ENCODE measurements at regions not wholly inside any gene's neighbourhood (a gene's known extent, or its start where the extent isn't known, plus 50 kb on each side); places are given as distances from the start of the nearest gene placed in this dataset.

DNA sequence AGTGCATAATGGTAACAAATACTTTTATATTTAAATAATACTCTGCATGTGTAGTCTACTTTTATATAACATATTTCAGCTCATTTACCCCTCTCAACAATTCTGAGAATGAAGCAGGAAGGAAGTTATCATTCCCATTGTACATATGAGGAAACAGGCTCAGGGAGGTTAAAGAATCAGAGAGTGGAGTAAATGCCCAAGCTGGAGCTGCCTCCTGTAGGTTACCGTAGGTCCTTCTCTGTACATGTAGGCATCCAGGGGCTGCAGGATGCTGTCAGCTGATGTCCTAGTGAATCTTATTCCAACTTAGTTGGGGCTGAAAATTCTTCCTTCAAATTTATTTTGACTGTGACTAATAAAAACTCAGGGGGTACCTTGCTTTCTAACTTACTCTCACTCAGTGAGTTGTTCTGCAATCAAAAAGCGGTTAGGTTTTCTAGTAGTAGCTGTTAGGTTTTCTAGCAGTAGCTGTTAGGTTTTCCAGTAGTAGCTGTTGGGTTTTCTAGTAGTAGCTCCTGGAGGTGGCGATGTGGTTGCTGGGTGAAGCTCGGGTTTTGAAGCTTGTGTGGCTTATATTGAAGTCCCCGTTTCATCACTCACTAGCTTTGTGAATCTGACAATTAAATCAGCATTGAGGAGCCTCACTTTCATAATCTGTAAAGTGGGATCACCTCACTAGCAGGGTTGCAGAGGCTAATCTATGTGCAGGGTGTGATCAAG, 357.0 kb downstream of the NR2F2 start:
- no peak for DNase-seq

DNA sequence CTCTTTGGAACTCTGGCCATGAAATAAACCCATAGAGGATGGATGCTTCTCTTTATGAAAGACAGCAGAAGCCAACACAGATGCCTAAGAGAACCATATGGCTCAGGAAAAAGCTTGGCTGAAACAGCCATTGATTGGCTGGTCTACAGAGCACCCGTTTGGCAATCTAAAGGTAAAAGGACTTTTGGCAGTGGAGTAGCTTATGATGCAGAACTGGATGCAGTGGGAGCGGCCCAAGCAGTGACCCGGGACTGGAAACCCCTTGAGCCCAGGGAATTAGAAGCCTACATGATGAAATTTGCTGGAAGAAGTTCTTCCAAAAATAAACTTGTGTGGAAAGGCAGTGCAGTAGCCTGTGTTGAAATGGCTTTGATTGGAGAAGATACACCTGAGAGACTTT, 360.2 kb downstream of the NR2F2 start:
- DNase-seq = no peak

DNA sequence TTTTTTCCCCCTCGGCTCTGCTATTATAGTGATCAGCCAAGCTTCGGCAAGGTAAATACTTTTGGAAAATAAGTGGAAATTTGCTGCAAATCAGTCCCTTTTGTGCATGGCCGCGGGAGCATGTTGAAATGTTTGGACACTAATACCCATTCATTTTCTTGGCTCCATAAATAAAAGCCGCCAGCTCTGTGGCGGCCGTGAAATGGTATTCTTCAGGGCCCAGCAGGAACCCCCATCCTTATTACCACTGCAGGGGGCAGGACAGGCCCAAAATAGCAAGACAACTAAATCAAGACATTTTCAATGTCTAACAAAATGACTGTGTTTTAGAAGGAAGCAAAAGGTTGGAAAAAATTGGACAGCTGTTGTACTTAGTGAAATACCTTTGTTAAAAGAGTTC, 362.3 kb downstream of the NR2F2 start:
- DNase-seq = no peak

DNA sequence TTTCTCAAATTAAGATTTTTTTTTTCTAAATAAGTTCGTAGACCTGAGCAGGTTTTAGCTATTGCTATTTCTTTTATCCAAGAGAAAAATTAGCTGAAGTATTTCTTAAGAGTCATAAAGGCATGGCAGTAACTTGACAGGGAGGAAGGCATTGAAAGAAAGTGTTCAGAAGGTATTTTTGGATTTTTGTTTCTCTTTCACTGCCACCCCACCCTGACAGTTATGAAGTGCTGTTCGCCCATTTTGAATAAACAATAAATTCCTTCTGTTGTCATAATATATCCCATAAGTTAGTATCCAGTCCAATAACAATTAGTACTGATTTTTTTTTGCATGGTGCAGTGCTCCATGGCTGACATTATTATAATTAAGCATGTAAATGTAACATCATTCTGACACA, 363.0 kb downstream of the NR2F2 start:
- no peak for DNase-seq

DNA sequence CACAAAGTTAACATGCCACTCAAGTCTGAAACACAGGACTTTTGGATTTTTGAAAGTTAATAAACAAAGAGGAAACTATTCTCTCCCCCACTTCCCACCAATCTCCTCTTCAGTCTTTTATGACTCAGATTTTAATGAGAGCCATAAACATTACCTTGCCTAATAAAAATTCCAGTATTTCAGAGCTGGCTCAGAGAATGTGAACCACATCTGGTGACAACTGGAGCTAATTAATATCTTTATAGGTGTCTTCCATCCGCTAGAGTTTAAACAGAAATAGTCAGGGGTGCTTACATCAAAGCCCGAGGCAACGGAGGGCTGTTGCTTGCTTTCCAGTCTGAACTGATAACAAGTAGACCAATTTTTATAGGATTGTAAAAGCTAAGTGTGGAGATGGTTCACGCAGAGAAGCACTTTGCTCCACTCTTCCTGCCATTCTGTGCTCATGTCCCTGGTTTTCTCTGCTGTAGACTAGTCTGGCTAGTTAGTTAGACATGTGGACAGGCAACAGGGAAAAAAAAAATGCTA, 363.6 kb downstream of the NR2F2 start:
- no peak for DNase-seq

DNA sequence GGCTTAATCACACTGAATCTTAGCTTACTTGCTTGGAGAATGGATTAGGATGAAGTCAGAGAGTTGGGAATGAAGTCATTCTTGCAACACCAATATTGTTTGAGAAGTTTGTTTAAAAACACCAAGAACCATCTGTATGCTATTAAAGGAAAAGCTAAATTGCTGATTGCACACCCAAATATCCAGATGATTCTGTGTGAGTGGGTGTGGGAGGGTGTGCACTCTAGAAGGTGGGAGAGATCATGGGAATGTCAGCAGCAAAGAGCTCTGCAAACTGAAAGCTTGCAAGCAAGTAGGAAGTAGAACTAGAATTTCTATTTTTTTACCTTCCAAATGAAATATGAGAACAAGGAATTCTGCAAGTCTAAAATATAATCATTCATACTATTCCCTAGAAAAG, 364.9 kb downstream of the NR2F2 start:
- DNase-seq = no peak

DNA sequence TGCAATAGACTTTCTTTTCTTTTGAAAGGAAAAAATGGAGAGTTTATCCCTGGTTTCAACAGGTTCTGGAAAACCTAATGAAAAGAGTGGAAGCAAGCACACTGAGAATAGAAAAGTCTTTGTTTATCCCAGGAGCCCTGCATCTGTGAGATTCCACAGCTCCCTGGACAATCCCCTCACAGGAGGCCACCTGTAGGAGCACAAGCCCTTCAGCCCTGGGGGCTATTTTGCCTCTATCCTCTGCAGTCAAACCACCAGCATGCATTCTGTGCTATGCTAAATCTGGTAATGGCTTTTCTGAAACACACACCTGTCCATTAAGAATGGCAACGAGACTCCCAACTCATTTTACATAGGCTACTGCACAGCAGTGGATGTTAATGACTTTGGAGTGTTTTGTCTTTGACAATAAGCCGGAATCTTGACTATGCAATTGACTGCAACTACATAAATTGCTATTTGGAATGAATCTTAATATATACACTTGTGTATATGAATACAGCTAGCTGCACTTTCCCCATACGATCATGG, 369.4 kb downstream of the NR2F2 start:
- DNase-seq = no peak

DNA sequence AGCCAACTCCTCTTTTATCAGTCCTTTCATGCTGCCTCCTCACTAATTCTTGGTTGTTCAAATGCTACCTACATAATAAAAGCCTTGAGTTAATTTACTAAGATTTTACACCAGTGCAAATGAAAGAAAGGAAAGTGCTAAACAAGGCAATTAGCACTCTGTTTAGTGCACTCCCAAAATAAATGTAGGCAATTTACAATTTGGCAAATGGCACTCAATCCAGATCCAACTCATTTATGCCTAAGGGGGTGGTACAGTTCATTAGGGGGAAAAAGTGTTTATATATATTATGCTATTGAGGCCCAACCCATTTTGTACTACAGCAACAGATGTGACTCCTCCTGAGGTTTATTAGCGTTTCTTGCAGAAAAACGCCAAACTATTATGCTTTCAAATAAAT, 370.1 kb downstream of the NR2F2 start:
- no peak for DNase-seq

DNA sequence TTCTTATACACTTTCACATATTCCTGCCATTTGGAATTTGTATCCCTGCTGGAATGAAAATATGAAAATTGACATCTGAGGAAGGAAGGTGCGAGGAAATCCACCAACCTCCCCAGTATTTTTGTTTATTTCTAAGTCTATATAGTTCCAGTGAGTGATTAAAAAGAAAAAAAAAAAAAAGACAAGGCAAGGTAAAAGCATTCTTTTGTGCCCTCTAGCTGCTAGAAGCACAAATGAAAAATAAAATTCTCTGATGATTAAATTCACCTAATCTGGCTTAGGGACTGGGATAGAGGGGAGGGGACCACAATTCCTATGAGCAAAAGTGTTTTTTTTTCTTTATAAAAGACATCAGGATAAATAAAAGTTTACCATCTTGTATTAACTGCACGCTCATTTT, 370.9 kb downstream of the NR2F2 start:
- DNase-seq = no peak

DNA sequence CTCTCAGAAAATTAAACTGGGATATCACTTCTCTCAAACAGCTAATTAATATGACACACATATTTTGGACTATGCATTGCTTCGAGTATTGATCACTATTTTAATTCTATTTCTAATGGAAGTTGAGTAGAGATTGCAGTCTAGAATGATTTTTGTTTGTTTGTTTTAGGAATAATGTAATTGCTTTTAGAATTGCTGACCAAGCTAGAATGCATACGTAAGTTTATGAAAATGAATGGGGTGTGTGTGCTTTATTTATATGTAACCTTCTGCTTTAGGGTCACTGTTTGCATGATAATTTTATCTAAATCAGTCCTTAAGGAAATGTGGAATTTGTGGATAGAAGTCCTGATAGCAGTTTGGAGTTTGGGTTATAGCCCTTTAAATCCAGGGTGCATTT, 371.4 kb downstream of the NR2F2 start:
- no peak for DNase-seq

DNA sequence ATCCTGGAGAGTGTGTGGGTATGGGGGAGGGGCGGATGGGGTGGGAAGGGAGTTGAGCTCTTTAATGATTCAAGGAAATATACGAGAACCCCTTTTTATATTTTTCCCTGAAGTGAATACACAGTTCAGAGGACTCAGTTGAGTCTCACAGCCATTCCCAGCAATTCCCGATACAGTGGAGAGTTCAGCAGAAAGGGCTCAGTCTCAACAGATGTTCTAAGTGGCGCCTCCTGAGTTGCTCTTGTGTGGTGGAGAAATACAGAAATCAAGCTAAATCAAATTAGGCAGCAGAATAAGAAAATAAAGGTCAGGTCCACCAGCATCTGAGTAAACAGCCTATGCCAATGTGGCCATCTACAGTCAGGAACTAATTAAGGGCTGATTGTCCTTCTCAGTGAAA, 372.1 kb downstream of the NR2F2 start:
- no peak for DNase-seq

DNA sequence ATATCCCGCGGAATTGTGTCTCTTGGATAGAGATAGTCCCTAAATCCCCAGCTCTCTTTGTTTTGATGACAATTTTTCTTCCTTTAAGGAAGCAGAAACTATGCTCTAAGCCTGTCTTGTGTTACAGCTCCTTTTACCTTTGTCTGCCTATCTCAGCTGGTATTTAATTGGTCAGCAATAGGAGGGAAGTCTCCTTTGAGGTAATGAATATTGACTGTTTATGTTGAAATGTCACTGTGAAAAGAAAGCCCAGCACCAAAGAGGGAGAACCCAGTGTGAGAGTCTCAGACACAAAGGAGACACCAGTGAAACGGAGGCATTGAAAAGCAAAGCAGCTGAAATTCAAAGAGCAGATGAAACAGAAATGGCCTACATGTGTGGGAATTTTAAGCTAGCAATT, 372.6 kb downstream of the NR2F2 start:
- no peak for DNase-seq

DNA sequence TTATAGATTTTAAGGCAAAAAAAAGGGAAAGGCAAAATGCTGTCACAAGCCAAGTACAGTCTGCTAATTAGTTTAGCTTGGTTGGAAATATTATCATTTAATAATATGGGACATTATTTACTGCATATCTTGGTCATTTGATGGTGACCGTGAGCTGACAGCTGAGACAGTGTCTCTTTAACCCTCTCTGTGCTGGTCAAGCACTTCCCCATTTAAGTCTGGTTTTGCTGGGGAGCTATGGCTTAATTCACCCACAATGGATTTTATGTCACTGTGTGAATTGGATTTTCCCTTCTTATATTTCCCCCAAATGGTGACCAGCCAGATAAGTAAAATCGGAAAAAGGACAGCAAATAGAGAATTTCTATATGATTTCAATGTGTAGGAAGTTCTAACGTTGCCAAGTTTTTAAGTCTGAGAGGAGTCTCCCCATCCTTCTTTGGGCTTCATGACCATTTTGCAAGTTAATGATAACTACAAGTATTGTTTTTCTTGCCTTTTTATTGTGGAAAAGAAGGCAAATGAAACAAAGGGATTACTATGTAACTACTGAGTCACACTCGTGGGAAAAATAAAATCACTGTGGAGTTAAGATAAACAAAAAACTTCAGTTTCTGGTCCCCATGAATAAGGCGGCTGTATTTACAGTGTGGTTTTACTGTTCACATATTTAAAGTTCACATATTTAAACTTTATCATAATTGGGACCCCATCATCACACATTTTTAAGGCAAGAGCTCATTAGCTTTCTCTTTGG, 373.5 kb downstream of the NR2F2 start:
- no peak for DNase-seq

DNA sequence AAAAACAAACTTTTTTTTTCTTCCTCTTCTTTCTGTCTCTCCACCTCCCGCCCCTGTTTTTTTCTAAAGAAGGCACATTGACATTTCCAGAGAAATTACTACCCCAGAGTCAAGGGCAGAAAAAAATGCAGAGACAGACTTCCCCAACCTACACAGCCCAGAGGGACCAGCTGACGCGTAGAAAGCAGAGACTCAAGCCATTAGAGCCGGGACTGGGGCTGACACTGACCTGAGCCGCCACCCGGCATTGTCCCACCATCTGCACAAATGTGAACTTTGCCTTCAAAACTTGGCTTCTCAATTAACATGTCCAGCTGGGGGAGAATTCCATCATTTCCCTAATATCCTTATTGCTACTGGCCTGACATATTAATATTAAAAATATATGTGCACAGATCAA, 385.6 kb downstream of the NR2F2 start:
- no peak for DNase-seq

DNA sequence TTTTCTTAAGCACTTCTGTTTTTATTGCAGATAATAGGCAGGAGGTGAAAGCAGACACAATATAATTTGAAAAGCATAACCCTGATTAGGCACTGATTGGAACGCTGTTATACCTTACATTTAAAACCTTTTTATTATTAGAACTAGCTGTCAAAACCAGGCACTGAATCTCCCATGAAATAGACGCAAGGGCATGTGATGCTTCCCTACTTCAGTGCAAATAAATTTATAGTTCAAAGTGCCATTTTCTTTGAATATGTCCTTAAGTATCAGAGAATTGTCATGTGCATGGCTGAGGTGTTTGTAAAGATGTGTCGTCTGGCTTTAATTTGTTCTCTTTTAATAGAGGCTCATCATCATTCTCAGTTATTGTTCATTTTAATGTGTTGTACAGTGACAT, 386.0 kb downstream of the NR2F2 start:
- DNase-seq = no peak

DNA sequence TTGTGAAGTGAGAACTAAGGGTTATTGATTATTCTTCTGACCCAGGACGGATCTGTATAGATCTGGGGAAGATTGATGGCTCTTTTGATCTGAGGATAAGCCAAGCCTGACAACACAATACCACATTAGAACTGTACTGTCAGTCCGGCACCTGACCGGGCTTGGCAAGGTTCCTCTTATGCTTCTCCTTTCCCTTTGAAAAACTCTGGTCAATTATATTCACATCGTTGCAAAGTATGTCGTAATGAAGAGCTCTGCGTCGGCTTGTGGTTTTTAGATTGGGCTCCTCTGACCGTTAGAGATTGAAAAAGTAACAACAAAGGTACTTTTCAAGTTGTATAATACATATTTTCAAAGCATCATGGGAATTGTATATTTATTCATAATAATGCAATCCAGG, 389.8 kb downstream of the NR2F2 start:
- no peak for DNase-seq

DNA sequence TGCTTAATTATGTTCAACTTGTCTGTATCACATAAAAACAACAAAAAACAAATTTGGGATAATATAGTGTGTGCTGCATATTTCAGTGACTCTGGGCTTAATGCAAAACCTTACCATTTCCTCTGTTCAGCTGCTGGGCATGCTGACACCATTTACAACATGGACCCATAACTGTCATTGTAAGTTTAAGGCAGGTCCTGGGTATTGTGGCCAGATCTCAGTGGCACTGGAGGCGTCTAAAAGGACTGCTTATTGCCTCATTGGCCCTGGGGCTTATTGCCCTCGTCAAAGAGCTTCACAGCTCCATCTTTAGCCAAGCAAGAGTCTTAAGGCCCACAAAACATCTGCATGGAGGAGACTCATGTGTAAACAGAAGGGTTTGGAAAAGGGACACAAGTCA, 390.2 kb downstream of the NR2F2 start:
- no peak for DNase-seq

DNA sequence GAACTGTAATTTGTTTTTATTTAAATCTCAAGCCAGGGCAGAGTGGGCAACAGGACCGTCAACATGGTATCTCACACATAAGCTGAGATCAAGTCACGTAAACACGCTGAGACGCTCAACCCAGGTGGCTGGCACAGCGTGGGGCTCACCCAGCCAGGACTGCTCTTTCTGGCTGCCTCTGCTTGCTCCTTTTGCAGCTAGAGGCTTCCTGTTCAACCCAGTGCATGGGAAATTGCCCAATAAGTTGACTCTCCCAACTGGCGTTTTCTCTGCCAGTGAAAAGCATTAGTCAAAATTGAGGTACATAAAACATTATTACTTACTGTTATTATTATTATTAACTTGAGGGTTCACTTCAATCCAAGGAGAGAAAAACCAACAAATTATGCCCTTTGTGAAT, 398.1 kb downstream of the NR2F2 start:
- DNase-seq = no peak

DNA sequence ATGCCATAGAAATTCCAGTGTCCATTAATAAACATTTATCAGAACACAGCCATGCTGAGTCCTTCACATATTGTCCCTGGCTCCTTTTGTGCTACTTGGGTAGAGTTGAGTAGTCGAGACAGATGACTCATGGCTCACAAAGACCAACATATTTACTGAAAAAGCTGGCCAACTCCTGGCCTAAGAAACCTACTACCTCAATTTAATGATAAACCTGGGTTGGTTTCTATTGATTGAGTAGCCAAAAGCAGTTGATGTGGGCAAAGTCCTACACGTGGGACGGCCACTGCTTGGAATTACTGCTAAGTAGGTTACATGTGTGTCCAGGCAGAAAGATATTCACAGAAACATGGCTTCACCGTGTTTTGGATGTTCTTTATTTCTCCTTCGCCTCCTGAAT, 402.2 kb downstream of the NR2F2 start:
- DNase-seq = no peak

DNA sequence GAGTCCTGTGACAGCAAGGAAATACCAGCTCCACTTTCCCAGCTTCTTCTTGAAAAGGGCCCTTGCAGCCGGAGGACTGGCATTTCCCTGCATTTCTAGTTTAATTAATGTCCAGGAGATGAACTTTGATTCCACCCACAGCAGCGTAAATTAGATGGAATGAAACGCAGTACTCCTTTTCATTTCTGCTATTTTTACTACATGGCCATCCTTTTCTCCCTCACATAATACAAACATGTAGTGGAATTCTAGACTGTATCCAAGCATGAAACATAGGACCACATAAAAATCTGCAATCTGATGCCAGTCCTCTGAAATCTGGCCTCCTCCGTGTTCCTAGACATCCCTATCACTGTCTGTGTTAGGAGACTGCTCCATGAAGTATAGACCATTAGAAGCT, 403.2 kb downstream of the NR2F2 start:
- no peak for DNase-seq

DNA sequence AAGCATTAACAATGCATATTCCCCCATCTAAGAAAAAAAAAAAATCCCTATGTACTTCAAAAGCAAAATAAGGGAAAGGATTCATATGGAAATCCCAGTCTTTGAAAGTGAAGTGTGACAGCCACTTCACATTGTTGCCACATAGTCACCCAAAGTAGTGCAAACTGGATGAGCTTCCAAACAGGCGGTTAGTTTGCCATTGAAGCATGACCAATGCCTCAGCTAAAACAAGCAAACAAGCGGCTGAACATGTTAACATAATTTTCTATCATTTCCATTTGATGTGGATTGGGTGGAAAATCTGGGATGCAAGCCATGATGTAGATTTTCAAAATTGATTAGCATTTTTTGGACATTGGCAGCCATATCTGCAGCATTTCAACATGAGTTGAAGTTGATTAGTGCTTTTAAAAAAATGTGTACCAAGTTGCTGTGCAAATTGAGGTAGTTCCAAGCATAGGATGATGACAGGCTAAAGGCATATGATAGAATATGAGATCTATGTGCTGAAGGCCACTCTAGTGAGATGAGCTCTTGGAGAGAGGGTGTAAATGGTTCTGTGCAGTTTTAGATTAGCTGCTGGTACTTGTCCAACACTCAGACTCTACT, 405.2 kb downstream of the NR2F2 start:
- DNase-seq = no peak

DNA sequence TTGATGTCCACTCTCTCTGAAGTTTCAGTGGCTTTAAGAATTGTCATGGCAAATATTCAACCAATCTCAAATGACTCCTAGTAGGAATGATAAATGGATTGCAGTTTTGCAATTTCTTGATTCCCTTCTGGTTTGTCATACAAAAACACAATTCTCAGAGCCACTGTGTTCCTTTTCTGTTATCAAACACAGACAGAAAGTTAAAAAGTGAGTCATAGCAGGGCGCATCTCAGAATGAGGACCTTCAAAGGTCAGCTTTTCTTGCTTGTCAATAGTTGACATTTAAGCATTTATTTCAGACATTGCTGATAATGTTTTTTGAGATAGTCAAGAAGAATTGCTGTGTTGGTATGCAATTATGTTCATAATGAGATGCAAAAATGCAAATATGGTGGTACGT, 405.9 kb downstream of the NR2F2 start:
- no peak for DNase-seq

DNA sequence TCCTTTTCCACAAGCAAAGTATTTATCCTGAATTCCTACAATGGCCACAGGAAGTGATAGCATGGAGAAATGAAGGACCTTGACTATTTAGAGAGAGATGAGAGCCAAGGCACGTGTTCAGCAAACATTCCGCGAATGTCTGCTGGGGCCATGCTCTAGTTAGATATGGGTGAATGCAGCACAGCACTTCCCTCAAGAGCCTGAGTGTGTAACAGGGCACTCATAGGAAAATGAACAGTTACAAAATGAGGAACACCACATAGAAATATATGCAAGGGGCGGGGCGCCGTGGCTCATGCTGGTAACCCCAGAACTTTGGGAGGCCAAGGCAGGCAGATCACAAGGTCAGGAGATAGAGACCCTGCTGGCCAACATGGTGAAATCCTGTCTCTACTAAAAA, 406.9 kb downstream of the NR2F2 start:
- no peak for DNase-seq

DNA sequence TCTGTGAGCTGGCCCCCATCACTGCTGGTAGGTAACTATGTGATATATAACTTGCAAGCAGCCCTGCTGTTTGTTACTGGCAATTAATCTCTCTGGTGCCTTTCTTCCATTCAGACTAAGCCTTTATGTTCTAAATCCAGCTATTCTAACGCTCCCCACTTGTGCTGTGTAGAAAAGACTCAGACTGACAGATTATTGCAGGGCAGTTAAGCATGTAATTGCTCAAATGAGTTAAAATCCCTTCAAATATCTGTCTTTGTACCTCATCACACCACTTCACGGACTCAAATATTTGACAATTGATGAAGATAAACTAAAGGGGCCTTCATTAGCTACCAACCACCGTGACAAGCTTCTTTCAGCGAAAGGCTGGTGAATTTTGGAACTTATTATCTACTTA, 416.2 kb downstream of the NR2F2 start:
- DNase-seq = no peak
